Loucy (cell line): ENCODE measurements at regions not wholly inside any gene's neighbourhood (a gene's known extent, or its start where the extent isn't known, plus 50 kb on each side); places are given as distances from the start of the nearest gene placed in this dataset.

ENCODE experiments used
- H2AFZ ChIP-seq: fragments of 200-600 bp; sonication (generic); 2 replicates; pipeline ENCODE4 v1.6.0; 2016; ENCODE audit warnings: antibody characterized with exemption, mild to moderate bottlenecking, low read length, moderate library complexity
- H3F3A ChIP-seq: fragments of 200-600 bp; 2 replicates; pipeline ENCODE4 v1.6.0; 2016; ENCODE audit warnings: antibody characterized with exemption, low read depth, mild to moderate bottlenecking
- H3K27me3 ChIP-seq: fragments of 200-600 bp; sonication (generic); 2 replicates; pipeline ENCODE4 v1.6.1; 2014; ENCODE audit warnings: low read length, mild to moderate bottlenecking; ENCODE audit not compliant: insufficient read depth, poor library complexity, severe bottlenecking
- H3K36me3 ChIP-seq: fragments of 200-600 bp; sonication (generic); 2 replicates; pipeline ENCODE4 v1.6.1; 2016; ENCODE audit warnings: low read length; ENCODE audit not compliant: insufficient read depth
- H3K4me1 ChIP-seq: fragments of 200-600 bp; sonication (generic); 2 replicates; pipeline ENCODE4 v1.5.1; 2014; ENCODE audit warnings: low read length, mild to moderate bottlenecking; ENCODE audit not compliant: insufficient read depth, poor library complexity, severe bottlenecking
- H3K4me2 ChIP-seq: fragments of 200-600 bp; sonication (generic); 2 replicates; pipeline ENCODE4 v1.6.0; 2014; ENCODE audit warnings: antibody characterized with exemption, low read length, low read depth, mild to moderate bottlenecking; ENCODE audit not compliant: poor library complexity, severe bottlenecking
- H3K4me3 ChIP-seq: fragments of 200-600 bp; sonication (generic); 2 replicates; pipeline ENCODE4 v1.5.1; 2014; ENCODE audit warnings: low read length, mild to moderate bottlenecking, mixed read lengths; ENCODE audit not compliant: poor library complexity, severe bottlenecking
- H3K79me2 ChIP-seq: fragments of 200-600 bp; sonication (generic); 2 replicates; pipeline ENCODE4 v1.6.1; 2014; ENCODE audit warnings: low read length; ENCODE audit not compliant: insufficient read depth
- H3K9ac ChIP-seq: fragments of 200-600 bp; sonication (generic); 2 replicates; pipeline ENCODE4 v1.6.0; 2014; ENCODE audit warnings: mild to moderate bottlenecking, low read depth, low read length, moderate library complexity; ENCODE audit not compliant: poor library complexity, severe bottlenecking
- H3K9me2 ChIP-seq: fragments of 200-600 bp; sonication (generic); replicated peaks from 2 replicates; pipeline ENCODE4 v1.6.1; 2016; ENCODE audit warnings: low read depth, low read length, mixed read lengths
- H3K9me3 ChIP-seq: fragments of 200-600 bp; sonication (generic); 2 replicates; pipeline ENCODE4 v1.6.1; 2014; ENCODE audit warnings: mild to moderate bottlenecking, antibody characterized with exemption, low read length, low read depth; ENCODE audit not compliant: insufficient read depth
- H4K20me1 ChIP-seq: fragments of 200-600 bp; sonication (generic); 2 replicates; pipeline ENCODE4 v1.6.0; 2014; ENCODE audit warnings: antibody characterized with exemption, low read length, mild to moderate bottlenecking; ENCODE audit not compliant: insufficient read depth, poor library complexity, severe bottlenecking
- CTCF ChIP-seq: fragments of 200-600 bp; sonication (generic); conservative IDR thresholded peaks from 2 replicates; pipeline ENCODE4 v1.5.1; 2014; ENCODE audit warnings: mild to moderate bottlenecking, antibody characterized with exemption, low read length
- EZH2phosphoT487 ChIP-seq: fragments of 200-600 bp; IDR thresholded peaks from 2 replicates; pipeline ENCODE4 v1.6.1; 2018; ENCODE audit warnings: antibody characterized with exemption, mild to moderate bottlenecking, moderate library complexity, borderline replicate concordance

GRCh38 chr7:35334506-35334905 is 80.6 kb upstream of the TBX20 start:
- no peak overlapping the region for H3K9ac ChIP-seq
- no peaks in the 10 kb centered on the region for H3K9me2 ChIP-seq
- H3F3A ChIP-seq = no peaks in the 10 kb centered on the region
- no peaks in the 10 kb centered on the region for H4K20me1 ChIP-seq
- no peaks in the 10 kb centered on the region for H3K79me2 ChIP-seq
- no peaks in the 10 kb centered on the region for H3K27me3 ChIP-seq
- H3K4me3 ChIP-seq = no peak overlapping the region
- H3K9me3 ChIP-seq = no peaks in the 10 kb centered on the region
- H2AFZ ChIP-seq = no peak overlapping the region
- H3K4me2 ChIP-seq = no peak overlapping the region
- TF ChIP-seq EZH2phosphoT487 = no peak
- TF ChIP-seq CTCF = no peak
- no peaks in the 10 kb centered on the region for H3K36me3 ChIP-seq
- no peaks in the 10 kb centered on the region for H3K4me1 ChIP-seq

GRCh38 chr7:35333265-35333664 is 79.4 kb upstream of the TBX20 start:
- Histone ChIP-seq H3K9ac (no peak overlapping the region), H3F3A (no peaks in the 10 kb centered on the region), H3K9me2 (no peaks in the 10 kb centered on the region), H3K36me3 (no peaks in the 10 kb centered on the region), H2AFZ (no peak overlapping the region), H4K20me1 (no peaks in the 10 kb centered on the region), H3K79me2 (no peaks in the 10 kb centered on the region), H3K4me3 (no peak overlapping the region), H3K4me2 (no peak overlapping the region), H3K27me3 (no peaks in the 10 kb centered on the region), H3K9me3 (no peaks in the 10 kb centered on the region), H3K4me1 (no peaks in the 10 kb centered on the region)
- no peak for TF ChIP-seq EZH2phosphoT487
- no peak for TF ChIP-seq CTCF

GRCh38 chr7:35331730-35332678 is 78.1 kb upstream of the TBX20 start:
- TF ChIP-seq EZH2phosphoT487 = no peak
- TF ChIP-seq CTCF = no peak
- Histone ChIP-seq H3K36me3 (no peaks in the 10 kb centered on the region), H4K20me1 (no peaks in the 10 kb centered on the region), H3K9me3 (no peaks in the 10 kb centered on the region), H3K9me2 (no peaks in the 10 kb centered on the region), H3F3A (no peaks in the 10 kb centered on the region), H3K4me2 (no peak overlapping the region), H3K79me2 (no peaks in the 10 kb centered on the region), H3K27me3 (no peaks in the 10 kb centered on the region), H3K4me1 (no peaks in the 10 kb centered on the region), H2AFZ (no peak overlapping the region), H3K4me3 (no peak overlapping the region), H3K9ac (no peak overlapping the region)
